Stimulated activated CD8-positive, alpha-beta memory T cell treated with anti-CD3 and anti-CD28 coated beads, Interleukin-15, amount 100 ng/mL, for 1 hour (primary cell): ENCODE measurements at regions not wholly inside any gene's neighbourhood (a gene's known extent, or its start where the extent isn't known, plus 50 kb on each side); places are given as distances from the start of the nearest gene placed in this dataset.

Experiments used
- DNase-seq: peaks from one replicate; pipeline ENCODE4 v3.0.0-alpha.2; 2020; ENCODE audit warnings: low read depth

- DNase-seq, result no peak
Measured at GRCh38 chr2:120953066-120953756, 217.5 kb downstream of the GLI2 start.

GRCh38 chr2:120953843-120954584, 218.3 kb downstream of the GLI2 start:
- no peak for DNase-seq

DNA sequence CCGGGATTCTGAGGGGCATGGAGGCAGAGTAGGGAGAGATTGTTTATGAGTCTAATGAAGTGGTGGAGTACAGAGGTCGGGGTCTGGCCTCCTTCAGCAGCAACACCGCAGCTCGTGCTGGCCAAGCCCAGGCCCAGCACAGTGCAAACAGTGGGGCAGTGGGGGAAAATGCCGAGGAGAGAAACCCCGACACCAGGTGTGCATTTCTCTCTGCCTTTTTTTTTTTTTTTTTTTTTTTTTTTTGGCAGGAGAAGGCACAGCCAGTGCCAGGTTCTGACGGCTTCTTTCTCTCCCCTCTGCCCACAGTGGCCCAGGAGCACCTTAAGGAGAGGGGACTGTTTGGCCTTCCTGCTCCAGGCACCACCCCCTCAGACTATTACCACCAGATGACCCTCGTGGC, 219.3 kb downstream of the GLI2 start:
- DNase-seq, result no peak

DNA sequence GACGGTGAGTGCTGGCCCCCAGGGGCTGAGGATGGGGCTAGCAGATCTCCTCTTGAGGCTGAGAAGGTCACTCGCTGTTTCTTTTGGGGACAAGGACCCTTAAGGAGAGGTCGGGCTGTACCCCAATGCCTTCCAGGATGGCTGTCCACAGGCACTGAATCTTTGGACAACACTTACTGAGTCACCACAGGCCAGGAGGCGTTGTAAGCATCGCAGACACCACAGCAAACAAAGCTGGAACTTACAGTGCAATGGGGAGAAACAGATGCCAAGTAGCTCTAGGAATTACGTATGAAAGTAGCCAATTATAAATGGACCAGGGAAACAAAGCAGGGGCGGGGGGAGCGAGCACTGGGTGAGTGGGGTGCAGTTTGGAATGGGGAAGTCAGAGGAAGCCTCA, 219.8 kb downstream of the GLI2 start:
- DNase-seq, result no peak

DNA sequence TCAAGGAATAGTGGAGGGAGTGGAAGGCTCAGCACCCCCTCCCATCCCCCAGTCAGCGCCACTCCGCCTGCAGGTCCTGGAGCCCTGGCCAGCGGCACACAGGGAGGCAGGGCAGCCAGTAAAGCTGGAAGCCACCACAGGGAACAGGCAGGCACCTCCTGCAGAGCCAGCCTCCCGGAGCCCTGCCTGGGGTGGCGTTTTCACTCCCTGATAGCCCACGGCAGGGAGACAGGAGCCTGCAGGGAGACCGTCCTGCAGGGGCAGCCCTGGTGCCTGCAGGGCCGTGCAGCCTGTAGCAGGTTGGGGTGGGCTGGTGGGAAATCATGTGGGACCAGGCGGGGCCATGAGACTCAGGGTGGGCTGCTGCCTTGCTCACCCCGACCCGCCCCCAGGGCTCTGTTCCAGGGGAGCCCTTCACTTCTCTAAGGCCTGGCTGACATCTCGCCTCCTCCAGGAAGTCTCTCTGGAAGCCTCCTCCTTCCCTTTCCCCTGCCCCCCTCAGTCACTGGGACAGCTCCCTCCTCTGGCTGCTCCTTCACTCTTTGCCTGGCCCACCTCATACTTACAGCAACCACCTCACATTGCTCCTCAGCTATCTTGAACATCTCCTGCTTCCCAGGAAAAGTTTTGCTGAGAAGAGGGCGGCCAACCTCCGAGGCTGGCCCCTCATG, 221.0 kb downstream of the GLI2 start:
- no peak for DNase-seq

- no peak for DNase-seq
Measured at GRCh38 chr2:120957905-120958304, 222.2 kb downstream of the GLI2 start.

DNA sequence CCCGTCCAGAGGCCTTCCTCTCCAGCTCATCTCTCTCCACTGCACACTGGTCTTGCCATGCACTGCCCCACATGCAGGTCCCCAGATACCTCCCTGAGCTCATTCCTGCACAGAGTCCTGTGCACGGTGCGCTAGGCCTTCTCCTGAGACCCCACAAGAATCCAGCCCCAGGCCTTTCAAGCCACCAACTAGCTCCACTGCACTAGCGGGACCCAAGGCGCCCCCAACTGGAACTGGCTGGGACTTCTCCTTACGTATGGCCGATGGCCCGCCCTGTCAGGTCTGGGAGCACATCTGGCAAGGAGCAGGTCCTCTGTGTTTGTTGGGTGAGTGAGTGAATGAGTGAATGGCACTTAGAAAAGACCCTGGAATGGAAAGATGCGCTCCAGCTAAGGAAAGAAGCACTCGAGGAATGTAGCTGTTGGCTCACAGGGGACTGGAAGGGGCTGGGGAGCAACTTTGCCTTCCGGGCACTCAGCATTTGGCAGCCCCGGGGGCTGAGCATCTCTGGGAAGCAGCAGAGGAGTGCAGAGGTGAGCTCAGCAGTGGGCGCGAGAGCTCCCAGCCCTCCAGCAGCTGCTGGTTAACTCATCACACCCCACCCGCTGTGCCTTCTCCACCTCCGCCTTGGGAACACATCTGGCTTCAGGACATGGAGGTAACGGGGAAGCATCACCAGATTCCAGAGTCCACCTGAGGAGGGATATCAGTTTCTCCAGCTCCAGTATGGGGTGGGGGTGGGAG, 223.1 kb downstream of the GLI2 start:
- DNase-seq, result no peak

- DNase-seq, result no peak
Measured at GRCh38 chr2:120959426-120959825, 223.8 kb downstream of the GLI2 start.

DNA sequence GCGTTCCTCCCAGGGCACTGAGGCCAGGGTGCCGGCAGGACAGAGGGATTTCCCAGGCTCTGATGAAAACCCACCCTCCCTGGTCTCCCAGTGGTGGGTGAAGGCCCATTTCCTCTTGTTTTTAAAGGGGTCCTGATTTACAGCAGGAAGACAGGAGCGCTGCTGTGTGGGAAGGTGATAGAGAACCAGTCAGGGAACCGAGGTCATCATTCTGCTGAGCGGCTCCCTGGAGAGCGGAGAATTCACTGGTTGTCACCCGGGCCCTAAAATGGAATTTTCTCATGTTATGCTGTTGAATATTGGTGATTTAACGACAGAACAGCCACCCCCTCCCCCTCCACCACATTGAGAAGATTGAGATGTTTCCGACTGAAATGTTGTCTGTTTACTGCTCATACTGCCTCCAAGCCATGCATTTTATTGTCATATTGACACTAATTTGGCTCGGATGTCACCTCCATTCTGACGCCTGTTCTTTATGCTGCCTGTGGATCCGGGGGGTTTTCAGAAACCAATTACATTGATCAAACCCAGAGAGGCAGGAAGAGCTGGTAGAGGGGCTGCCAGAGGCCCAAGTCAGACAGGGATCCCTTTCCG, 225.2 kb downstream of the GLI2 start:
- no peak for DNase-seq

- DNase-seq, result no peak
Measured at GRCh38 chr2:120961396-120961795, 225.7 kb downstream of the GLI2 start.

- DNase-seq, result no peak
Measured at GRCh38 chr2:120963997-120964705, 228.5 kb downstream of the GLI2 start.

GRCh38 chr2:120964819-120965218, 229.2 kb downstream of the GLI2 start:
- DNase-seq, result no peak

DNA sequence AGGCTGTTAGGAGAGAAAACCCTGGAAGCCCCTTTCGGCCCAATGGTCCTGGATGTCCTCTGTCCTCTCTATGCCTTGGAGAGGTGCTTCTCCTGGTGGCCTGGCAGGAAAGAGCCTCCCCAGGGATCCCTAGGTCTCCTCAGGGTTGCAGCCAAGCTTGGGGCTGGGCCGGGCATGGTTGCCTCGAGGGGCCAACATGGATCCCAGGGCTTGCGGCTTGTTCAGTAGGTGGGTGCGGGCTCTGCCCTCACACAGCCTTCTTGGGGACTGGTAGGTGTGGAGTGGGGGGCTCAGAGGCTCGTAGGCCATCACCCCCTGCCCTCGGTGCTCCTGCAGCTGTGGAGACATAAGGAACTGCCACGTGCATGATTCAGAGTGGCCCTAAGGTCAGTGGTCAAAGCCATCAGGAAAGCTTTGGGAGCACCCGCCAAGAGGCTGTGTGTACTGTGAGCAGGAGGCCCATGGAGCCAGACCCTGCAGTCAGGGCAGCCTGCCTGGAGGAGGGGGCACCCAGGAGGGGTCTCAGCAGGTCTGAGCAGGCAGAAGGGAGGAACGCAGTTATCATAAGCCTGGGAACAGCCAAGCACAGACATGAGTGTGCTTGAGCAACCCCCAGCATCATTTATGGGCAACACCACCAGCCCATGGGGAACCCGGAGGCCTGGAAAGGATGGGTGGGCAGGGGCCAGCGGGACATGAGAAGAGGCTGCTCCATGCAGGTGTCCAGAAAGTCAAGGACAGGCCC, 231.0 kb downstream of the GLI2 start:
- DNase-seq, result no peak

DNA sequence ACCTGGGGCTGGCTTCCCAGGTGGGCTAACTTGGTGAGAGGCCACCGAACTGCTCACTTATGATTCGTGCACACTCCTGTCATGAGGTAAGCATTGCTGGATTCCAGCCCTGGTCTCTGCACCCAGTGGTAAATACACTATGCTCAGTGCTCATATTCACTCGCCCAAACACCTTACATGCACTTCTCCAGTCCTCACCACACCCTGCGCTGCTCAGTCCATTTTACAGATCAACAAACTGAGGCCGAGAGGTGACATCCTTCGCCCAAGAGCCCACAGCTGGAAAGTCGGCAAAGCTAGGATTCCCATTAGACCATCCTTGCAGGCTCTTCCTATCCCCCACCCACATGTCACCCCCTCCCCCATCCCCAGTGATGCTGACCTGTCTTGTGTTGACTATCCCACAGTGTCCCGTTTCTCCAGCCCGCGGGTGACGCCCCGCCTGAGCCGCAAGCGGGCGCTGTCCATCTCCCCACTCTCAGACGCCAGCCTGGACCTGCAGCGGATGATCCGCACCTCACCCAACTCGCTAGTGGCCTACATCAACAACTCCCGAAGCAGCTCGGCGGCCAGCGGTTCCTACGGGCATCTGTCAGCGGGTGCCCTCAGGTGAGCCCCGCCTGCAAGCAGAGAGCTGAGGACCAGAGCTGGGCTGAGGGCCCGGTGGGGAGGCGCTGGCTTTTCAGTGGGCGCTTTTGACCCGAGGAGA, 232.8 kb downstream of the GLI2 start:
- DNase-seq, result no peak

- no peak for DNase-seq
Measured at GRCh38 chr2:120969613-120970355, 234.1 kb downstream of the GLI2 start.

GRCh38 chr2:120971866-120972265, 236.2 kb downstream of the GLI2 start:
- no peak for DNase-seq

DNA sequence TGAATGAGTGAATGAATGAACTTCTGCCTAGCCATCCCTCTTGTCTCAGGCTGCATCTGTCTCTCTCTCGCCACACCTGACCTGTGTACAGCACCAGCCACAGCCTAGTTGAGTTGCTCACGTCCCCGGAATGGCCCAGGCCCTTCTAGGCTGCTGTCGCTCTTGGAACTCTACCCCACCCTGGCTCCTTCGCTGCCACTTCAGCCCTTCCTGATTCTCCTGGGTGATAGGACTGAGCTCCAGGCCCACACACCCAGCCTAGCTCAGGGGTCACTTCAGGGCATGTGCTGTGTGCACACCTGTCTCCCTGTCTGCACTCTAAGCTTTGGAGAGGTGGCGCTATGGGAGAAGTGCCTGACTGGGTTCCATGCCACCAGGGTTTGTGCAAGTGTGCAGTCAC, 236.6 kb downstream of the GLI2 start:
- DNase-seq, result no peak

- no peak for DNase-seq
Measured at GRCh38 chr2:120973196-120973595, 237.5 kb downstream of the GLI2 start.

- DNase-seq, result no peak
Measured at GRCh38 chr2:120974950-120975349, 239.3 kb downstream of the GLI2 start.
